Keratinocyte (primary cell): ENCODE measurements at regions not wholly inside any gene's neighbourhood (a gene's known extent, or its start where the extent isn't known, plus 50 kb on each side); places are given as distances from the start of the nearest gene placed in this dataset.

Experiments used
- DNase-seq: peaks from one replicate; pipeline ENCODE4 v3.0.0-alpha.2; 2011; ENCODE audit warnings: low read depth, missing footprints, low spot score
- FAIRE-seq: peaks from 2 replicates; lab custom pipeline; 2011; peaks lifted over from hg19 to GRCh38; lab: Jason Lieb, UNC
- H2AFZ ChIP-seq: 2 replicates; pipeline ENCODE4 v1.6.0; 2012; ENCODE audit warnings: low read length, control low read depth, inconsistent platforms; ENCODE audit not compliant: control insufficient read depth
- H3K27ac ChIP-seq: 2 replicates; pipeline ENCODE4 v1.5.1; 2011; ENCODE audit warnings: low read length; ENCODE audit not compliant: control insufficient read depth, insufficient read depth
- H3K27me3 ChIP-seq: 3 replicates; pipeline ENCODE4 v1.6.0; 2011; ENCODE audit warnings: low read length; ENCODE audit not compliant: control insufficient read depth, insufficient read depth; ENCODE audit errors: extremely low read depth
- H3K36me3 ChIP-seq, 2 experiments: 2 replicates in 1 of 2; 3 replicates in 1 of 2; pipeline ENCODE4 v1.5.1; 2011; ENCODE audit warnings: low read length in 2 of 2, mild to moderate bottlenecking in 1 of 2; ENCODE audit not compliant: control insufficient read depth in 2 of 2, insufficient read depth in 2 of 2; ENCODE audit errors: extremely low read depth in 1 of 2
- H3K4me1 ChIP-seq: 3 replicates; pipeline ENCODE4 v1.5.1; 2011; ENCODE audit warnings: low read length; ENCODE audit not compliant: control insufficient read depth, insufficient read depth; ENCODE audit errors: extremely low read depth
- H3K4me2 ChIP-seq: 3 replicates; pipeline ENCODE4 v1.6.0; 2011; ENCODE audit warnings: low read depth, low read length; ENCODE audit not compliant: control insufficient read depth, insufficient read depth; ENCODE audit errors: extremely low read depth
- H3K4me3 ChIP-seq, 3 experiments: fragments of 200-600 bp in 1 of 3; sonication (generic) in 1 of 3; 2 replicates in 2 of 3; 3 replicates in 1 of 3; pipeline ENCODE4 v1.5.1; 2011 to 2016; ENCODE audit warnings: low read length in 3 of 3, mild to moderate bottlenecking in 3 of 3, control low read depth in 2 of 3, inconsistent platforms in 1 of 3, low read depth in 1 of 3, mixed read lengths in 1 of 3, mixed run types in 1 of 3, moderate library complexity in 1 of 3; ENCODE audit not compliant: control insufficient read depth in 2 of 3, insufficient read depth in 2 of 3; ENCODE audit errors: extremely low read depth in 1 of 3
- H3K79me2 ChIP-seq: 2 replicates; pipeline ENCODE4 v1.6.0; 2012; ENCODE audit warnings: low read length; ENCODE audit not compliant: control insufficient read depth, insufficient read depth
- H3K9ac ChIP-seq: 3 replicates; pipeline ENCODE4 v1.6.0; 2011; ENCODE audit warnings: low read length; ENCODE audit not compliant: control insufficient read depth, insufficient read depth; ENCODE audit errors: extremely low read depth
- H3K9me1 ChIP-seq: 3 replicates; pipeline ENCODE4 v1.6.0; 2011; ENCODE audit warnings: low read length; ENCODE audit not compliant: control insufficient read depth, insufficient read depth; ENCODE audit errors: extremely low read depth
- H3K9me3 ChIP-seq: 2 replicates; pipeline ENCODE4 v1.5.1; 2012; ENCODE audit warnings: low read depth, low read length; ENCODE audit not compliant: control insufficient read depth
- H4K20me1 ChIP-seq: 3 replicates; pipeline ENCODE4 v1.6.0; 2011; ENCODE audit warnings: low read length; ENCODE audit not compliant: control insufficient read depth, insufficient read depth; ENCODE audit errors: extremely low read depth
- CTCF ChIP-seq, 3 experiments: IDR thresholded peaks in 1 of 3; conservative IDR thresholded peaks in 1 of 3; optimal IDR thresholded peaks in 1 of 3; 2 replicates in 2 of 3; 3 replicates in 1 of 3; pipeline versions ENCODE3 to v1.5.1; 2011; ENCODE audit warnings: low read length in 3 of 3, mild to moderate bottlenecking in 3 of 3, moderate library complexity in 2 of 3, control low read depth in 1 of 3, inconsistent platforms in 1 of 3; ENCODE audit not compliant: insufficient read depth in 2 of 3; ENCODE audit errors: extremely low read depth in 1 of 3
- EZH2 ChIP-seq: IDR thresholded peaks from one replicate; pipeline ENCODE4 v1.6.1; 2012; ENCODE audit warnings: inconsistent platforms, mild to moderate bottlenecking, low read length, moderate library complexity
- dilution Hi-C: fragments of 300-500 bp; cut with MboI; formaldehyde crosslinking; loops from one replicate; pipeline ENCODE4 v1.7.0; 2020; ENCODE audit warnings: low sequenced_read_pairs; ENCODE audit not compliant: extremely low pct_ligation_motif_present

- H3K9me3 ChIP-seq, result no peaks in the 10 kb centered on the region
- H3K4me3 ChIP-seq, result no peak overlapping the region
- no peak overlapping the region for H3K9ac ChIP-seq
- no peaks in the 10 kb centered on the region for H3K36me3 ChIP-seq
- no peak for FAIRE-seq
- H3K79me2 ChIP-seq, result no peaks in the 10 kb centered on the region
- no peaks in the 10 kb centered on the region for H3K4me1 ChIP-seq
- H3K4me2 ChIP-seq, result no peak overlapping the region
- H2AFZ ChIP-seq, result no peak overlapping the region
- no peak for DNase-seq
- dilution Hi-C loops, result no loop called here
- no peak overlapping the region for H3K27ac ChIP-seq
- TF ChIP-seq CTCF (optimal IDR thresholded peaks at IDR 0.05 in 1 of 3, IDR thresholded peaks at IDR 0.05 in 1 of 3, conservative IDR thresholded peaks at IDR 0.05 in 1 of 3; ENCODE audit: extremely low read depth in 1 of 3, insufficient read depth in 2 of 3, low read length in 3 of 3) (no peak), EZH2 (no peak)
- H3K27me3 ChIP-seq, result no peaks in the 10 kb centered on the region
- no peaks in the 10 kb centered on the region for H3K9me1 ChIP-seq
- no peaks in the 10 kb centered on the region for H4K20me1 ChIP-seq
These were observed 302.9 kb upstream of the DPPA4 start for GRCh38 chr3:109640146-109640652.

GRCh38 chr3:109642025-109642424, 304.7 kb upstream of the DPPA4 start:
- dilution Hi-C loops, result no loop called here
- no peak for TF ChIP-seq EZH2
- no peak for TF ChIP-seq CTCF (optimal IDR thresholded peaks at IDR 0.05 in 1 of 3, IDR thresholded peaks at IDR 0.05 in 1 of 3, conservative IDR thresholded peaks at IDR 0.05 in 1 of 3; ENCODE audit: extremely low read depth in 1 of 3, insufficient read depth in 2 of 3, low read length in 3 of 3)
- H3K4me3 ChIP-seq, result no peak overlapping the region
- DNase-seq, result no peak
- H3K4me1 ChIP-seq, result no peaks in the 10 kb centered on the region
- no peak overlapping the region for H3K4me2 ChIP-seq
- H3K9me3 ChIP-seq, result no peaks in the 10 kb centered on the region
- no peak overlapping the region for H3K9ac ChIP-seq
- H2AFZ ChIP-seq, result no peak overlapping the region
- no peaks in the 10 kb centered on the region for H3K79me2 ChIP-seq
- no peaks in the 10 kb centered on the region for H3K27me3 ChIP-seq
- no peaks in the 10 kb centered on the region for H4K20me1 ChIP-seq
- H3K9me1 ChIP-seq, result no peaks in the 10 kb centered on the region
- FAIRE-seq, result no peak
- H3K36me3 ChIP-seq, result no peaks in the 10 kb centered on the region
- H3K27ac ChIP-seq, result no peak overlapping the region
